ENCODE measurements at regions not wholly inside any gene's neighbourhood (a gene's known extent, or its start where the extent isn't known, plus 50 kb on each side); places are given as distances from the start of the nearest gene placed in this dataset.

DNA sequence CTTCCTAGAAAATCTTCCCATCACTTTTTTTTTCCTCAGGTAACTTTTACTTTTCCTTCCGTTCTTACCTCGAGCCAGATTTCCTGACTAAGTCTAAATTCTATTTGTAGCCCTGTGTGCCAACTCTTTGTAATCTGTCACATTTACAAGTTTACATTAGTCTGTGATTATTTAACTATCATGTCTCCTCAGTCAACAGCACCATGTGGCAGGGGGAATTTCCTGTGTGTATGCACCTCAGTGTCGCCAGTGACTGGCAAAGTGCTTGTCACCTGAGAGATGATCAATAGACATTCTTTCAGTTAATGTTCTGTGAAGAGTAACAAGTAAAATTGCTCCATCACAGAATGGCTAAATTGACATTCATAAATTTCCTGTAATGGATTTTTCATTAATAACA is 468.5 kb downstream of the PDGFC start:
- no peak overlapping the region for H3K4me3 ChIP-seq (ENCODE audit: low read length)
- no peaks in the 10 kb centered on the region for H3K36me3 ChIP-seq (ENCODE audit: control insufficient read depth, insufficient read depth, low read length)
- DNase-seq = no peak
- no peaks in the 10 kb centered on the region for H3K27me3 ChIP-seq (ENCODE audit: control insufficient read depth, insufficient read depth, low read length)
- H3K4me1 ChIP-seq (ENCODE audit: control insufficient read depth, insufficient read depth, low read length) = no peaks in the 10 kb centered on the region
- H3K9me3 ChIP-seq (ENCODE audit: control insufficient read depth, low read depth, low read length) = no peaks in the 10 kb centered on the region
- no peak overlapping the region for H3K27ac ChIP-seq (ENCODE audit: low read length)
- WGBS (ENCODE audit: insufficient coverage, low lambda C conversion rate) = 71% methylated on average over 2 of the region's 3 CpGs

GRCh38 chr4:156501962-156502361 is 469.6 kb downstream of the PDGFC start:
- H3K36me3 ChIP-seq (ENCODE audit: control insufficient read depth, insufficient read depth, low read length) = no peaks in the 10 kb centered on the region
- no peak overlapping the region for H3K4me3 ChIP-seq (ENCODE audit: low read length)
- DNase-seq = no peak
- H3K27me3 ChIP-seq (ENCODE audit: control insufficient read depth, insufficient read depth, low read length) = no peaks in the 10 kb centered on the region
- no peaks in the 10 kb centered on the region for H3K4me1 ChIP-seq (ENCODE audit: control insufficient read depth, insufficient read depth, low read length)
- H3K9me3 ChIP-seq (ENCODE audit: control insufficient read depth, low read depth, low read length) = no peaks in the 10 kb centered on the region
- no peak overlapping the region for H3K27ac ChIP-seq (ENCODE audit: low read length)

- no peak overlapping the region for H3K4me3 ChIP-seq (ENCODE audit: low read length)
- 90% methylated on average over 2 of the region's 2 CpGs for WGBS (ENCODE audit: insufficient coverage, low lambda C conversion rate)
- H3K27ac ChIP-seq (ENCODE audit: low read length) = no peak overlapping the region
- no peaks in the 10 kb centered on the region for H3K27me3 ChIP-seq (ENCODE audit: control insufficient read depth, insufficient read depth, low read length)
- H3K36me3 ChIP-seq (ENCODE audit: control insufficient read depth, insufficient read depth, low read length) = no peaks in the 10 kb centered on the region
- no peaks in the 10 kb centered on the region for H3K9me3 ChIP-seq (ENCODE audit: control insufficient read depth, low read depth, low read length)
- no peak for DNase-seq
- no peaks in the 10 kb centered on the region for H3K4me1 ChIP-seq (ENCODE audit: control insufficient read depth, insufficient read depth, low read length)
Observed at GRCh38 chr4:156499684-156500083, 471.9 kb downstream of the PDGFC start.

GRCh38 chr4:156497486-156497885 is 474.1 kb downstream of the PDGFC start:
- Histone ChIP-seq H3K4me3 (ENCODE audit: low read length) (no peak overlapping the region), H3K36me3 (ENCODE audit: control insufficient read depth, insufficient read depth, low read length) (no peaks in the 10 kb centered on the region), H3K27me3 (ENCODE audit: control insufficient read depth, insufficient read depth, low read length) (no peaks in the 10 kb centered on the region), H3K4me1 (ENCODE audit: control insufficient read depth, insufficient read depth, low read length) (no peaks in the 10 kb centered on the region), H3K27ac (ENCODE audit: low read length) (no peak overlapping the region), H3K9me3 (ENCODE audit: control insufficient read depth, low read depth, low read length) (no peaks in the 10 kb centered on the region)
- no peak for DNase-seq
- WGBS (ENCODE audit: insufficient coverage, low lambda C conversion rate) = 93% methylated on average over 3 of the region's 6 CpGs

DNA sequence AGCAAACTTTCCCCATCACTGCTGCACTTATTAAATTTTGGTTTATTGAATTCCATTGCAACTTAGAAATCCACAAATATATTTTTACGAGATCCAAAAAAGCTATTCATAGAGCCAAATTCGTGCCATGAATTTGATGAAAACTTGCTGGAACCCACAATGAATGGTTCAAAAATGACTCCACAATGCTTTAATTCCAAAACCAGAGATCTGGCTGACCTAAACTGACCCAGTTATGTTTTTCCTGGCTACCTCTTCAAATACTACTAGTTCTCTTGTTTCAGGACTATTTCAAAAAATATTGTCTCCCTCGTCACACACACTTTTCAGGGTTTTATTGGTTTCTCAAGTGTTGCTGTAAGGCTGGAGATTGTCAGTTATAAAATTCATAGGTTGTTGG is 474.8 kb downstream of the PDGFC start:
- Histone ChIP-seq H3K9me3 (ENCODE audit: control insufficient read depth, low read depth, low read length) (no peaks in the 10 kb centered on the region), H3K27ac (ENCODE audit: low read length) (no peak overlapping the region), H3K36me3 (ENCODE audit: control insufficient read depth, insufficient read depth, low read length) (no peaks in the 10 kb centered on the region), H3K4me3 (ENCODE audit: low read length) (no peak overlapping the region), H3K4me1 (ENCODE audit: control insufficient read depth, insufficient read depth, low read length) (no peaks in the 10 kb centered on the region), H3K27me3 (ENCODE audit: control insufficient read depth, insufficient read depth, low read length) (no peaks in the 10 kb centered on the region)
- 95% methylated on average over 3 of the region's 3 CpGs for WGBS (ENCODE audit: insufficient coverage, low lambda C conversion rate)
- no peak for DNase-seq

DNA sequence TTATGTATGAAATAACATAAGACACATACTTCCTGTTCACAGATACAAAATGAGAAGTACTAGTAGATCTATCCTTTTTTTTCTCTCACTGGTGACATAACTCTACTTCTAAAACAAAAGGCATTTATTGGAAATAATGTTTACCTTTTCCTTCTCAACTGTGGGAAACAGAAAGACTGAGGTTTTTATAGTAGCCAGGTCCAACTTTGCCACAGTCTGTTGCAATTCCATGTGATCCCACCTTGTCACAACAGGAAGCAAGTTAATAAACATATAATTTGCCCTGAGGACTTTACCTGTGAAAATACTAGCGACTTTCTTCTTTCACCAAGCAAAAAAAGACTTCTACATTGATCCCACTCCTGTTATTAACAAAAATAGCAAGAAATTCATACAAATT is 475.8 kb downstream of the PDGFC start:
- no peak overlapping the region for H3K27ac ChIP-seq (ENCODE audit: low read length)
- H3K27me3 ChIP-seq (ENCODE audit: control insufficient read depth, insufficient read depth, low read length) = no peaks in the 10 kb centered on the region
- no peak overlapping the region for H3K4me3 ChIP-seq (ENCODE audit: low read length)
- 50% methylated on average over 1 of the region's 1 CpG for WGBS (ENCODE audit: insufficient coverage, low lambda C conversion rate)
- no peak for DNase-seq
- H3K9me3 ChIP-seq (ENCODE audit: control insufficient read depth, low read depth, low read length) = no peaks in the 10 kb centered on the region
- no peaks in the 10 kb centered on the region for H3K4me1 ChIP-seq (ENCODE audit: control insufficient read depth, insufficient read depth, low read length)
- H3K36me3 ChIP-seq (ENCODE audit: control insufficient read depth, insufficient read depth, low read length) = no peaks in the 10 kb centered on the region

GRCh38 chr4:156495091-156495490 is 476.5 kb downstream of the PDGFC start:
- Histone ChIP-seq H3K9me3 (ENCODE audit: control insufficient read depth, low read depth, low read length) (no peaks in the 10 kb centered on the region), H3K27ac (ENCODE audit: low read length) (no peak overlapping the region), H3K4me3 (ENCODE audit: low read length) (no peak overlapping the region), H3K36me3 (ENCODE audit: control insufficient read depth, insufficient read depth, low read length) (no peaks in the 10 kb centered on the region), H3K4me1 (ENCODE audit: control insufficient read depth, insufficient read depth, low read length) (no peaks in the 10 kb centered on the region), H3K27me3 (ENCODE audit: control insufficient read depth, insufficient read depth, low read length) (no peaks in the 10 kb centered on the region)
- DNase-seq = no peak

GRCh38 chr4:156493858-156494257 is 477.7 kb downstream of the PDGFC start:
- WGBS (ENCODE audit: insufficient coverage, low lambda C conversion rate) = 63% methylated on average over 2 of the region's 3 CpGs
- H3K36me3 ChIP-seq (ENCODE audit: control insufficient read depth, insufficient read depth, low read length) = no peaks in the 10 kb centered on the region

DNA sequence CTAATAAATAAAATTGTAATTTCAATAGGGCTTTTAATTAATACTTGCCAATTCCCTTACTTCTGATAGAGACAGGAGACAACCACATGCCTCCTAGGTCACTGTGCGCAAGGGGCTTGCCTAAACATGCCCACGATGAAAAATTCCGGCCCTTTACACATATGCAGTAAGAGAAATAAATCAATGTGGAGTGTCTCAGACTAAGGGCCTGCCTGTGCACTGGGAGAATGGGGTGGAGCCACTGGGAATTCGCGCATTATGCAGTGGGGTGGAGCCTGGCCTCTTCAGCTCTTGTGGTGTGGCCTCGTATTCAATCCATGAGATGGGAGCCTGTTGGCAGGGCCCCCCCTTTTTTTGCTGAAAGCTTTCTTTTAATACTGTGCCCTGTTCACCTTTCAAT is 484.5 kb downstream of the PDGFC start:
- no peak overlapping the region for H3K27ac ChIP-seq (ENCODE audit: low read length)
- no peaks in the 10 kb centered on the region for H3K9me3 ChIP-seq (ENCODE audit: control insufficient read depth, low read depth, low read length)
- no peaks in the 10 kb centered on the region for H3K27me3 ChIP-seq (ENCODE audit: control insufficient read depth, insufficient read depth, low read length)
- no peaks in the 10 kb centered on the region for H3K36me3 ChIP-seq (ENCODE audit: control insufficient read depth, insufficient read depth, low read length)
- H3K4me3 ChIP-seq (ENCODE audit: low read length) = no peak overlapping the region
- 100% methylated on average over 1 of the region's 6 CpGs for WGBS (ENCODE audit: insufficient coverage, low lambda C conversion rate)
- no peaks in the 10 kb centered on the region for H3K4me1 ChIP-seq (ENCODE audit: control insufficient read depth, insufficient read depth, low read length)
- no peak for DNase-seq

More at GRCh38 chr4:156493858-156494257, 477.7 kb downstream of the PDGFC start:
- no peak for DNase-seq
- H3K4me1 ChIP-seq (ENCODE audit: control insufficient read depth, insufficient read depth, low read length) = no peaks in the 10 kb centered on the region
- H3K27ac ChIP-seq (ENCODE audit: low read length) = no peak overlapping the region
- no peaks in the 10 kb centered on the region for H3K9me3 ChIP-seq (ENCODE audit: control insufficient read depth, low read depth, low read length)
- no peak overlapping the region for H3K4me3 ChIP-seq (ENCODE audit: low read length)
- H3K27me3 ChIP-seq (ENCODE audit: control insufficient read depth, insufficient read depth, low read length) = no peaks in the 10 kb centered on the region

DNA sequence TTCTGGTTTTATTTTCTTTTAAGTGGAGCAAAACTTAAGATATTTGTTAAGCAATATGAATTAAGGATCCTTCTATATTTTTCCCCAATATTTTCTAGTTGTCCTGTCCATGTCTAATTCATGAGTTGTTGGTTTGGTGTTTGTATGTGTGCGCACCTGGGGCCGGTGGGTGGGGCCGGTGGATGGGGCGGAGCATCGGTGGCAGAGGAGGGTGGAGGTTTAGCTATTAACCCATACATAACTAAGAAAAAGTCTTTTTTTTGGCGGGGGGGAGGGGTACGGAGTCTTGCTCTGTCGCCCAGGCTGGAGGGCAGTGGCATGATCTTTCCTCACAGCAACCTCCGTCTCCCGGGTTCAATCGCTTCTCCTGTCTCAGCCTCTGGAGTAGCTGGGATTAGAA is 489.8 kb downstream of the PDGFC start:
- no peak for DNase-seq
- Histone ChIP-seq H3K4me1 (ENCODE audit: control insufficient read depth, insufficient read depth, low read length) (no peaks in the 10 kb centered on the region), H3K36me3 (ENCODE audit: control insufficient read depth, insufficient read depth, low read length) (no peaks in the 10 kb centered on the region), H3K9me3 (ENCODE audit: control insufficient read depth, low read depth, low read length) (no peaks in the 10 kb centered on the region), H3K27ac (ENCODE audit: low read length) (no peak overlapping the region), H3K27me3 (ENCODE audit: control insufficient read depth, insufficient read depth, low read length) (no peaks in the 10 kb centered on the region), H3K4me3 (ENCODE audit: low read length) (no peak overlapping the region)
- no CpG with 5 or more reads among the region's 11 CpGs for WGBS (ENCODE audit: insufficient coverage, low lambda C conversion rate)

DNA sequence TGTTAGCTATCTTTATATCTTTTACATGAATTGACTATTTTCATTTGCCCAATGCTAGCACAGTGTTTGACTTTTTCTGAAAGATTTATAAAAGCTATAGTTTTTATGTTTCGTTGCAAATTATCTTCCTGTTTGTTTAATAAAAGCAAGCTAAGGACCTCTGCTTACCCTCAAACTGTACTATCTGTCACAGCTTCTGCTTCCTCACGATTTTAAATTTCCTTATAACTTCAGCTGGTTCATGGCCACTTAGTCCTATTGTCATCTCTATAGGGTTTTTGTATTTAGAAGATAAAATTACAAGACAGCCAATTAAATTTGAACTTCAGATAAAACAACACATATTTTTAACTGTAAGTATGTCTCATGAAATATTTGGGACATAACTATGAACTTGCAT is 494.0 kb downstream of the PDGFC start:
- H3K27me3 ChIP-seq (ENCODE audit: control insufficient read depth, insufficient read depth, low read length) = no peaks in the 10 kb centered on the region
- no peak overlapping the region for H3K4me3 ChIP-seq (ENCODE audit: low read length)
- no peaks in the 10 kb centered on the region for H3K4me1 ChIP-seq (ENCODE audit: control insufficient read depth, insufficient read depth, low read length)
- 100% methylated on average over 1 of the region's 2 CpGs for WGBS (ENCODE audit: insufficient coverage, low lambda C conversion rate)
- no peak for DNase-seq
- no peaks in the 10 kb centered on the region for H3K36me3 ChIP-seq (ENCODE audit: control insufficient read depth, insufficient read depth, low read length)
- no peaks in the 10 kb centered on the region for H3K9me3 ChIP-seq (ENCODE audit: control insufficient read depth, low read depth, low read length)
- H3K27ac ChIP-seq (ENCODE audit: low read length) = no peak overlapping the region

Measured in large intestine (tissue), 3 donors.